NB4 (cell line): ENCODE measurements at regions not wholly inside any gene's neighbourhood (a gene's known extent, or its start where the extent isn't known, plus 50 kb on each side); places are given as distances from the start of the nearest gene placed in this dataset.

ENCODE experiments used
- POLR2A ChIP-seq: IDR thresholded peaks from 2 replicates; pipeline ENCODE4 v1.6.1; 2011; ENCODE audit warnings: mild to moderate bottlenecking; ENCODE audit not compliant: insufficient read length; ENCODE audit errors: extremely low read depth
- TF ChIP-seq, protein P1 (sequence below): IDR thresholded peaks from one replicate; pipeline ENCODE4 v1.5.1; 2012; ENCODE audit warnings: low read depth, low read length

GRCh38 chr9:78559449-78559885 is 262.5 kb downstream of the PSAT1 start:
- TF ChIP-seq, protein P1, sequence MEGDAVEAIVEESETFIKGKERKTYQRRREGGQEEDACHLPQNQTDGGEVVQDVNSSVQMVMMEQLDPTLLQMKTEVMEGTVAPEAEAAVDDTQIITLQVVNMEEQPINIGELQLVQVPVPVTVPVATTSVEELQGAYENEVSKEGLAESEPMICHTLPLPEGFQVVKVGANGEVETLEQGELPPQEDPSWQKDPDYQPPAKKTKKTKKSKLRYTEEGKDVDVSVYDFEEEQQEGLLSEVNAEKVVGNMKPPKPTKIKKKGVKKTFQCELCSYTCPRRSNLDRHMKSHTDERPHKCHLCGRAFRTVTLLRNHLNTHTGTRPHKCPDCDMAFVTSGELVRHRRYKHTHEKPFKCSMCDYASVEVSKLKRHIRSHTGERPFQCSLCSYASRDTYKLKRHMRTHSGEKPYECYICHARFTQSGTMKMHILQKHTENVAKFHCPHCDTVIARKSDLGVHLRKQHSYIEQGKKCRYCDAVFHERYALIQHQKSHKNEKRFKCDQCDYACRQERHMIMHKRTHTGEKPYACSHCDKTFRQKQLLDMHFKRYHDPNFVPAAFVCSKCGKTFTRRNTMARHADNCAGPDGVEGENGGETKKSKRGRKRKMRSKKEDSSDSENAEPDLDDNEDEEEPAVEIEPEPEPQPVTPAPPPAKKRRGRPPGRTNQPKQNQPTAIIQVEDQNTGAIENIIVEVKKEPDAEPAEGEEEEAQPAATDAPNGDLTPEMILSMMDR = no peak
- no peak for TF ChIP-seq POLR2A
